ENCODE measurements at regions not wholly inside any gene's neighbourhood (a gene's known extent, or its start where the extent isn't known, plus 50 kb on each side); places are given as distances from the start of the nearest gene placed in this dataset.

DNA sequence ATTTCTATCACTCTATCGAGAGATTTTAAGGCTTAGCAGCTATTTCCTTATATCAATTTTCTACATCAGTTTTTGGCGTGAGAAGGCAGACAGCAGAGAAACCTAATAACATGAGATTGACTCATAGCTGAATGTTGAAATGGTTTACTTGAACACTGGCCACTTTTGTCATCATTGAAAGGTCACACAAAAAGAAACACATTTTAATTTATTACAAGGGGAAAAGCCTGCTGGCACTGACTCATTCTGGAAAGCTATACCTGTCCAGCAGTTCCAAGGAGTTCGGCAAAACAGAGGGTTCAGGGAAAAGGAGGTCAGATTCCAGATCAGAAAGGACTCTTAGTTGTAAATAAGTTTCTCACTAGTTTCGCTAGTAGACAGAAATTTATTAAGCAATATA, 566.4 kb downstream of the DNAH5 start:
- Mint-ChIP-seq H3K4me3 (ENCODE audit: unreplicated experiment) (no peak overlapping the region), H3K9me3 (ENCODE audit: unreplicated experiment) (no peaks in the 10 kb centered on the region), H3K4me1 (ENCODE audit: unreplicated experiment) (no peaks in the 10 kb centered on the region), H3K27me3 (ENCODE audit: unreplicated experiment) (no peaks in the 10 kb centered on the region), H3K27ac (ENCODE audit: unreplicated experiment) (no peak overlapping the region), H3K36me3 (ENCODE audit: low read depth, unreplicated experiment) (no peaks in the 10 kb centered on the region)
- TF ChIP-seq, protein P1, sequence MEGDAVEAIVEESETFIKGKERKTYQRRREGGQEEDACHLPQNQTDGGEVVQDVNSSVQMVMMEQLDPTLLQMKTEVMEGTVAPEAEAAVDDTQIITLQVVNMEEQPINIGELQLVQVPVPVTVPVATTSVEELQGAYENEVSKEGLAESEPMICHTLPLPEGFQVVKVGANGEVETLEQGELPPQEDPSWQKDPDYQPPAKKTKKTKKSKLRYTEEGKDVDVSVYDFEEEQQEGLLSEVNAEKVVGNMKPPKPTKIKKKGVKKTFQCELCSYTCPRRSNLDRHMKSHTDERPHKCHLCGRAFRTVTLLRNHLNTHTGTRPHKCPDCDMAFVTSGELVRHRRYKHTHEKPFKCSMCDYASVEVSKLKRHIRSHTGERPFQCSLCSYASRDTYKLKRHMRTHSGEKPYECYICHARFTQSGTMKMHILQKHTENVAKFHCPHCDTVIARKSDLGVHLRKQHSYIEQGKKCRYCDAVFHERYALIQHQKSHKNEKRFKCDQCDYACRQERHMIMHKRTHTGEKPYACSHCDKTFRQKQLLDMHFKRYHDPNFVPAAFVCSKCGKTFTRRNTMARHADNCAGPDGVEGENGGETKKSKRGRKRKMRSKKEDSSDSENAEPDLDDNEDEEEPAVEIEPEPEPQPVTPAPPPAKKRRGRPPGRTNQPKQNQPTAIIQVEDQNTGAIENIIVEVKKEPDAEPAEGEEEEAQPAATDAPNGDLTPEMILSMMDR (IDR thresholded peaks at IDR 0.05; ENCODE audit: unreplicated experiment): no peak
- no peak for DNase-seq (ENCODE audit: low spot score)

DNA sequence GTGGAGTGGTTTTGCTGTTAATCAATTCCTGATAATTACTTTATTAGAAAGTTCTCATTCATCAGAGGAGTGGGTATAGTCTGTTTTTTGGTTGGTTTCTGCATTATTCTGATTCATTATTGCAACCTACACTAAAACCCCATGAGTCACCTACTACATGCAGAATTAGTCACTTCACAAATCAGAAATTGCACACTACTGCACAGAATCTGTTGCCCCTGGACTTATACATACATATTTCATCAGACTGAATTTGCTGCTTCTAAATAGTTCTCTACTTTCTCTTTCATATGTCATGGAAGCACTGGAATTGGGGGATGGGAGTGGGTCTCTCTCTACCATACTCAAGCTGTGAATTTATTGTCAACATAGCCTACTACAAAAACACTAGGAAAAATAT, 585.1 kb downstream of the DNAH5 start:
- TF ChIP-seq, protein P1 (IDR thresholded peaks at IDR 0.05; ENCODE audit: unreplicated experiment): no peak

DNA sequence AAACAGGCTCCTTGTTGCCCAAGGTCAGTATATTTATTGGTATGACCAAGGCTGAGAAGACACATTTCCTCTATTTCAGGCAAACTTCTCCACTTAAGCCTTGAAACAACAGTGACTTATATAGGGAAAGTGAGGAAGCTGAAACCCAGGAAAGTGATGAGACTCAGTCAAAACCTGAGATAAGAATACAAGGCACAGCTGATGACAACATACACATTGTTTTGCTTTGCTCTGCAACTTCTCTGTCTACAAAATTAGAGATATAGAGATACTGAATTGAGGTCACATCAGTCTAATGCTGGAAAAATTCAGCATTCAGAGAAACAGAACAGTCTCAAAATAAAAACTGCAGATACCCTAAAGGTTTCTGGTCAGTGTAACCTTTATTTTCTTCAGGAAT, 586.1 kb downstream of the DNAH5 start:
- Mint-ChIP-seq H3K27ac (ENCODE audit: unreplicated experiment) (no peak overlapping the region), H3K4me1 (ENCODE audit: unreplicated experiment) (no peaks in the 10 kb centered on the region), H3K9me3 (ENCODE audit: unreplicated experiment) (no peaks in the 10 kb centered on the region), H3K4me3 (ENCODE audit: unreplicated experiment) (no peak overlapping the region), H3K27me3 (ENCODE audit: unreplicated experiment) (no peaks in the 10 kb centered on the region), H3K36me3 (ENCODE audit: low read depth, unreplicated experiment) (no peaks in the 10 kb centered on the region)
- TF ChIP-seq, protein P1 (IDR thresholded peaks at IDR 0.05; ENCODE audit: unreplicated experiment): no peak
- DNase-seq (ENCODE audit: low spot score): no peak

More for the DNA sequence above, 585.1 kb downstream of the DNAH5 start:
- no peak overlapping the region for H3K27ac Mint-ChIP-seq (ENCODE audit: unreplicated experiment)
- no peaks in the 10 kb centered on the region for H3K4me1 Mint-ChIP-seq (ENCODE audit: unreplicated experiment)
- H3K4me3 Mint-ChIP-seq (ENCODE audit: unreplicated experiment): no peak overlapping the region
- no peaks in the 10 kb centered on the region for H3K9me3 Mint-ChIP-seq (ENCODE audit: unreplicated experiment)
- no peaks in the 10 kb centered on the region for H3K27me3 Mint-ChIP-seq (ENCODE audit: unreplicated experiment)
- no peak for DNase-seq (ENCODE audit: low spot score)
- no peaks in the 10 kb centered on the region for H3K36me3 Mint-ChIP-seq (ENCODE audit: low read depth, unreplicated experiment)

DNA sequence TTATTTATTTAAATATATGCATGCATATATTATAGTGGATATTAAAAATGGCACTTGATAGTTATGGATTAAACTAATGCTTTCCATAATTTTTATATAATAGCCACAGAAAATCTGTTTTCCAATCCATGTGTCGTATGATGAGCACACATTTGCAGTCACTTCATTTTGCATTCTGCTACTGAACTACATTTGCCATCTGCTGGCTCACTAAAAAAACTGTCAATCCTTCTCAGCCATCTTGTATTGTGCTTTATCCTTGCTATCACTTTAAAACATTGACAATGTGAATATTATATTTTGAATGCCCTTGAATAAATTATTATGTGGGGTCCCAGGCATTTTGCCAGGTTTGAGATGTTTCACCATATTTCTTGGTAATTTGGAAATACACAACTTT, 586.6 kb downstream of the DNAH5 start:
- no peaks in the 10 kb centered on the region for H3K4me1 Mint-ChIP-seq (ENCODE audit: unreplicated experiment)

DNA sequence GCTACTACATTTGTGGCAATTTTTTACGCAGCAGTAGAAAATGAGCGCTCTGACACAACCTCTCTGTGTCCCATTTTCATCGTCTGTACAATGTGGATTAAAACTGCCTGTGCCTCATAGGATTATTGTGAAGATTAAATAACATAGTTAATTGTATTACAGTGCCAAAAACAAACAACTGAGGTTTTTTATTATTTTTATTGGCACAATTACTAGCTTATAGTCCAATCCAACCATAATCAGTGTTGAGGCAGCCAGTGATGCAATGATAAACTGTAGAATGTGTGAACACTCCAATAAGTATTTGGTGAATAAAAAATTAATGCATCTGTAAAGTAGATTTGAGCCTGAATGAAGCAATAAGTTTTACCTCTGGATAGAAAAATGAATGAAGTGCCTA, 588.3 kb downstream of the DNAH5 start:
- no peak for DNase-seq (ENCODE audit: low spot score)
- Mint-ChIP-seq H3K27ac (ENCODE audit: unreplicated experiment) (no peak overlapping the region), H3K9me3 (ENCODE audit: unreplicated experiment) (no peaks in the 10 kb centered on the region), H3K4me3 (ENCODE audit: unreplicated experiment) (no peak overlapping the region), H3K4me1 (ENCODE audit: unreplicated experiment) (no peaks in the 10 kb centered on the region), H3K36me3 (ENCODE audit: low read depth, unreplicated experiment) (no peaks in the 10 kb centered on the region), H3K27me3 (ENCODE audit: unreplicated experiment) (no peaks in the 10 kb centered on the region)
- TF ChIP-seq, protein P1 (IDR thresholded peaks at IDR 0.05; ENCODE audit: unreplicated experiment): no peak

More for the DNA sequence above, 586.6 kb downstream of the DNAH5 start:
- Mint-ChIP-seq H3K27ac (ENCODE audit: unreplicated experiment) (no peak overlapping the region), H3K27me3 (ENCODE audit: unreplicated experiment) (no peaks in the 10 kb centered on the region), H3K36me3 (ENCODE audit: low read depth, unreplicated experiment) (no peaks in the 10 kb centered on the region), H3K4me3 (ENCODE audit: unreplicated experiment) (no peak overlapping the region), H3K9me3 (ENCODE audit: unreplicated experiment) (no peaks in the 10 kb centered on the region)
- TF ChIP-seq, protein P1 (IDR thresholded peaks at IDR 0.05; ENCODE audit: unreplicated experiment): no peak
- no peak for DNase-seq (ENCODE audit: low spot score)
